Ovary (tissue), 7 donors: ENCODE measurements at regions not wholly inside any gene's neighbourhood (a gene's known extent, or its start where the extent isn't known, plus 50 kb on each side); places are given as distances from the start of the nearest gene placed in this dataset.

Experiments
- DNase-seq, 5 donors: peaks; one replicate each; pipeline ENCODE4 v3.0.0-alpha.2; 2019 to 2020
- H3K27ac ChIP-seq, 2 donors: fragments of 200-600 bp; one replicate each; pipeline versions ENCODE4 v1.5.1 to v1.8.0; 2019 to 2022
- H3K27me3 ChIP-seq: fragments of 200-600 bp; one replicate; pipeline ENCODE4 v1.8.0; 2022
- H3K36me3 ChIP-seq: fragments of 200-600 bp; sonication (generic); one replicate; pipeline ENCODE4 v1.5.1; 2019
- H3K4me1 ChIP-seq: one replicate; pipeline ENCODE4 v1.8.1; 2013; ENCODE audit warnings: mild to moderate bottlenecking, moderate library complexity; ENCODE audit not compliant: insufficient read depth
- H3K4me3 ChIP-seq: fragments of 200-600 bp; sonication (generic); one replicate; pipeline ENCODE4 v1.5.1; 2017
- H3K9me3 ChIP-seq, 2 donors: fragments of 200-600 bp in 1 of 2; sonication (generic) in 1 of 2; one replicate each; pipeline versions ENCODE4 v1.5.1 to v1.8.1; 2013 to 2019; ENCODE audit warnings: mild to moderate bottlenecking in 1 of 2, moderate library complexity in 1 of 2
- CTCF ChIP-seq, 3 donors: fragments of 450-650 bp in 2 of 3; fragments of 200-600 bp in 1 of 3; IDR thresholded peaks; one replicate each; pipeline versions ENCODE4 v1.5.1 to v1.8.0; 2016 to 2022; ENCODE audit warnings: antibody characterized with exemption in 3 of 3, mild to moderate bottlenecking in 1 of 3
- EP300 ChIP-seq: sonication (generic); formaldehyde crosslinking; IDR thresholded peaks from one replicate; pipeline ENCODE4 v1.6.1; 2017; ENCODE audit warnings: antibody characterized with exemption
- POLR2A ChIP-seq: fragments of 450-650 bp; IDR thresholded peaks from one replicate; pipeline ENCODE4 v1.6.1; 2017; ENCODE audit warnings: antibody characterized with exemption, mild to moderate bottlenecking, moderate library complexity
- WGBS, 3 donors: extraction: QIAGEN DNeasy Blood & Tissue Kit in 1 of 3; methylation state at CpG; one replicate each; pipeline versions ENCODE4 v1.1.5 to v1.1.7; 2013 to 2017; 5-methylcytosine and 5-hydroxymethylcytosine counted together
- intact Hi-C, 4 donors: fragments of 100-400 bp; cut with DNase I; formaldehyde crosslinking; loops; one replicate each; pipeline versions ENCODE4 v1.11.0 to v1.15.1; 2022 to 2023
- donor health status: DM: no; HTN: no; CAD: no; lungs with moderate emphysema.
- donor health status: DM: no; HTN: no; CAD: no.
- donor health status: Bipolar disorder and iron deficiency.
- donor health status: DM: no; HTN: no; CAD: no.
- donor health status: DM: yes; HTN: yes; CAD: no.

- no peaks in the 10 kb centered on the region for H3K4me1 ChIP-seq
- no peaks in the 10 kb centered on the region for H3K9me3 ChIP-seq
- H3K27ac ChIP-seq: no peak overlapping the region
- no peaks in the 10 kb centered on the region for H3K36me3 ChIP-seq
- TF ChIP-seq POLR2A (no peak), CTCF (IDR thresholded peaks at IDR 0.05) (no peak), EP300 (no peak)
- no peak overlapping the region for H3K4me3 ChIP-seq
- intact Hi-C loops: no loop called here
- H3K27me3 ChIP-seq: no peaks in the 10 kb centered on the region
- no peak for DNase-seq
- 50 to 57% (median 56%) methylated on average over 2 of the region's 2 CpGs for WGBS, 3 donors
These were observed 1008.5 kb upstream of the EEF2KMT start for GRCh38 chr16:6106061-6106460.

- 58 to 70% (median 69%) methylated on average over 3 of the region's 3 CpGs for WGBS, 3 donors
- no peaks in the 10 kb centered on the region for H3K27me3 ChIP-seq
These were observed 1007.5 kb upstream of the EEF2KMT start for GRCh38 chr16:6105115-6105514.

GRCh38 chr16:6104428-6104827, 1006.8 kb upstream of the EEF2KMT start:
- WGBS, 3 donors: 56 to 71% (median 64%) methylated on average over 3 of the region's 3 CpGs
- no peaks in the 10 kb centered on the region for H3K27me3 ChIP-seq
- H3K9me3 ChIP-seq: no peaks in the 10 kb centered on the region
- TF ChIP-seq EP300: no peak
- no peak for TF ChIP-seq CTCF (IDR thresholded peaks at IDR 0.05)
- no peak for TF ChIP-seq POLR2A
- DNase-seq: no peak
- no peak overlapping the region for H3K27ac ChIP-seq
- no peak overlapping the region for H3K4me3 ChIP-seq
- H3K36me3 ChIP-seq: no peaks in the 10 kb centered on the region
- H3K4me1 ChIP-seq: no peaks in the 10 kb centered on the region
- intact Hi-C loops: no loop called here

More at GRCh38 chr16:6105115-6105514, 1007.5 kb upstream of the EEF2KMT start:
- no peak overlapping the region for H3K4me3 ChIP-seq
- no peaks in the 10 kb centered on the region for H3K4me1 ChIP-seq
- no peaks in the 10 kb centered on the region for H3K36me3 ChIP-seq
- no peak for TF ChIP-seq POLR2A
- no peak for TF ChIP-seq EP300
- TF ChIP-seq CTCF (IDR thresholded peaks at IDR 0.05): no peak
- no peak overlapping the region for H3K27ac ChIP-seq
- intact Hi-C loops: no loop called here
- no peak for DNase-seq
- no peaks in the 10 kb centered on the region for H3K9me3 ChIP-seq

- H3K36me3 ChIP-seq: no peaks in the 10 kb centered on the region
- DNase-seq: no peak
- no peaks in the 10 kb centered on the region for H3K9me3 ChIP-seq
- no peaks in the 10 kb centered on the region for H3K27me3 ChIP-seq
- no peak overlapping the region for H3K4me3 ChIP-seq
- H3K27ac ChIP-seq: no peak overlapping the region
- intact Hi-C loops: no loop called here
- WGBS, 3 donors: 38 to 55% (median 44%) methylated on average over 2 of the region's 2 CpGs
- TF ChIP-seq POLR2A (no peak), EP300 (no peak), CTCF (IDR thresholded peaks at IDR 0.05) (no peak)
- H3K4me1 ChIP-seq: no peaks in the 10 kb centered on the region
These were observed 1006.0 kb upstream of the EEF2KMT start for GRCh38 chr16:6103561-6103960.

GRCh38 chr16:6099102-6099501, 1001.5 kb upstream of the EEF2KMT start:
- H3K4me1 ChIP-seq: no peaks in the 10 kb centered on the region
- no peaks in the 10 kb centered on the region for H3K36me3 ChIP-seq
- DNase-seq: no peak
- TF ChIP-seq EP300: no peak
- TF ChIP-seq CTCF (IDR thresholded peaks at IDR 0.05): no peak
- no peak for TF ChIP-seq POLR2A
- no peak overlapping the region for H3K4me3 ChIP-seq
- H3K9me3 ChIP-seq: no peaks in the 10 kb centered on the region
- H3K27me3 ChIP-seq: no peaks in the 10 kb centered on the region
- no peak overlapping the region for H3K27ac ChIP-seq
- intact Hi-C loops: no loop called here
- 80 to 84% (median 81%) methylated on average over 4 of the region's 4 CpGs for WGBS, 3 donors
